MCF 10A (cell line): ENCODE measurements at regions not wholly inside any gene's neighbourhood (a gene's known extent, or its start where the extent isn't known, plus 50 kb on each side); places are given as distances from the start of the nearest gene placed in this dataset.

Experiments used
- BruUV-seq: library from RNA; stranded (reverse); fragments of 400-500 nt; replicated peaks from 2 replicates; lab custom pipeline; 2021; lab: Mats Ljungman, UMichigan
- CTCF ChIA-PET: fragments of 300-600 bp; sonication (Branson Sonifier 250); formaldehyde crosslinking; extraction: SDS; loops from one replicate; lab custom pipeline; 2021; ENCODE audit warnings: antibody characterized with exemption, inconsistent platforms; lab: Yijun Ruan, JAX
- POLR2A ChIA-PET: fragments of 300-600, 350-650 bp; sonication (Branson Sonifier 250); formaldehyde crosslinking; extraction: SDS; loops from one replicate; lab custom pipeline; 2020; ENCODE audit warnings: antibody characterized with exemption, inconsistent platforms; lab: Yijun Ruan, JAX
- DNase-seq: peaks from one replicate; pipeline ENCODE4 v3.0.0-alpha.2; 2018; ENCODE audit not compliant: unreplicated experiment
- H3K27ac Mint-ChIP-seq: one replicate; pipeline ENCODE4 v1.8.0; 2022; ENCODE audit warnings: mild to moderate bottlenecking, low read depth, mixed read lengths; ENCODE audit not compliant: unreplicated experiment
- H3K27me3 Mint-ChIP-seq: one replicate; pipeline ENCODE4 v1.8.0; 2022; ENCODE audit warnings: mixed read lengths; ENCODE audit not compliant: insufficient read depth, unreplicated experiment
- H3K36me3 Mint-ChIP-seq: one replicate; pipeline ENCODE4 v1.8.0; 2022; ENCODE audit warnings: mild to moderate bottlenecking, moderate library complexity, mixed read lengths; ENCODE audit not compliant: insufficient read depth, unreplicated experiment
- H3K4me1 Mint-ChIP-seq: one replicate; pipeline ENCODE4 v1.8.0; 2022; ENCODE audit warnings: mixed read lengths; ENCODE audit not compliant: insufficient read depth, unreplicated experiment
- H3K4me3 Mint-ChIP-seq: one replicate; pipeline ENCODE4 v1.8.0; 2022; ENCODE audit warnings: mild to moderate bottlenecking, moderate library complexity, mixed read lengths; ENCODE audit not compliant: unreplicated experiment
- H3K9me3 Mint-ChIP-seq: one replicate; pipeline ENCODE4 v1.8.0; 2022; ENCODE audit warnings: mixed read lengths; ENCODE audit not compliant: unreplicated experiment
- intact Hi-C: fragments of 100-400 bp; cut with micrococcal nuclease; formaldehyde crosslinking; loops from 2 replicates; pipeline ENCODE4 v1.14.1; 2022
- TF ChIP-seq, protein P1 (sequence below): fragments of 200-600 bp; IDR thresholded peaks from one replicate; pipeline ENCODE4 v1.8.0; 2022; ENCODE audit warnings: antibody characterized with exemption, mild to moderate bottlenecking; ENCODE audit not compliant: unreplicated experiment

- Mint-ChIP-seq H3K36me3 (no peaks in the 10 kb centered on the region), H3K27ac (no peak overlapping the region), H3K4me1 (no peaks in the 10 kb centered on the region), H3K4me3 (no peak overlapping the region), H3K27me3 (no peaks in the 10 kb centered on the region), H3K9me3 (no peaks in the 10 kb centered on the region)
- CTCF ChIA-PET = no interaction called here
- TF ChIP-seq, protein P1, sequence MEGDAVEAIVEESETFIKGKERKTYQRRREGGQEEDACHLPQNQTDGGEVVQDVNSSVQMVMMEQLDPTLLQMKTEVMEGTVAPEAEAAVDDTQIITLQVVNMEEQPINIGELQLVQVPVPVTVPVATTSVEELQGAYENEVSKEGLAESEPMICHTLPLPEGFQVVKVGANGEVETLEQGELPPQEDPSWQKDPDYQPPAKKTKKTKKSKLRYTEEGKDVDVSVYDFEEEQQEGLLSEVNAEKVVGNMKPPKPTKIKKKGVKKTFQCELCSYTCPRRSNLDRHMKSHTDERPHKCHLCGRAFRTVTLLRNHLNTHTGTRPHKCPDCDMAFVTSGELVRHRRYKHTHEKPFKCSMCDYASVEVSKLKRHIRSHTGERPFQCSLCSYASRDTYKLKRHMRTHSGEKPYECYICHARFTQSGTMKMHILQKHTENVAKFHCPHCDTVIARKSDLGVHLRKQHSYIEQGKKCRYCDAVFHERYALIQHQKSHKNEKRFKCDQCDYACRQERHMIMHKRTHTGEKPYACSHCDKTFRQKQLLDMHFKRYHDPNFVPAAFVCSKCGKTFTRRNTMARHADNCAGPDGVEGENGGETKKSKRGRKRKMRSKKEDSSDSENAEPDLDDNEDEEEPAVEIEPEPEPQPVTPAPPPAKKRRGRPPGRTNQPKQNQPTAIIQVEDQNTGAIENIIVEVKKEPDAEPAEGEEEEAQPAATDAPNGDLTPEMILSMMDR = no peak
- DNase-seq = no peak
- intact Hi-C loops = no loop called here
- POLR2A ChIA-PET = no interaction called here
- no TSS peak for BruUV-seq
Measured at GRCh38 chr4:58871509-58871908, 1761.3 kb upstream of the IGFBP7 start.

- H3K36me3 Mint-ChIP-seq = no peaks in the 10 kb centered on the region
- no peaks in the 10 kb centered on the region for H3K9me3 Mint-ChIP-seq
- H3K27me3 Mint-ChIP-seq = no peaks in the 10 kb centered on the region
- intact Hi-C loops = no loop called here
- no peaks in the 10 kb centered on the region for H3K4me1 Mint-ChIP-seq
- no peak overlapping the region for H3K27ac Mint-ChIP-seq
- POLR2A ChIA-PET = no interaction called here
- TF ChIP-seq, protein P1 = no peak
- no peak overlapping the region for H3K4me3 Mint-ChIP-seq
- CTCF ChIA-PET = interaction anchor here (0.6 kb wide), 1 partner anchor 108 kb away, joined by 3 read pairs; no protein-coding TSS in a partner anchor
- DNase-seq = no peak
- BruUV-seq = no TSS peak
Measured at GRCh38 chr4:58849026-58849425, 1738.8 kb upstream of the IGFBP7 start.

DNA sequence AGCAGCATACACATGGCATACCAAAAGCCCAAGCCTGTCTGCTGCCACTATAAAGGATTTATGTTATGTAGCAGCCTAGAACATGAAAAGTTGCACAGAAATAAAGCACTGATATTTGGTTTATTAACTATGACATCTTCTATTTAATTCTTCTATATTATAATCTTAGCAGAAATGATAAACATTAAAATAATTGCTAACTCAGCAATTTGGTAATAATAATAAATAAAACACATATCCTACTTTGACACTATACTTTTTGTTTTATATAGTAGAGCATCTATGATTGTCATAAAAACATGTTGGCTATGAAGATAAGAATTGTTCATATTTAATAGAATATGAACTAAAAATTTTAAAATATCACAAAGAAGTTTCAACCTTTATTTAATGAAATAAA is 1733.3 kb upstream of the IGFBP7 start:
- H3K4me3 Mint-ChIP-seq = no peak overlapping the region
- POLR2A ChIA-PET = no interaction called here
- TF ChIP-seq, protein P1 = no peak
- no TSS peak for BruUV-seq
- CTCF ChIA-PET = no interaction called here
- H3K27ac Mint-ChIP-seq = no peak overlapping the region
- H3K9me3 Mint-ChIP-seq = peaks cover 11% of the 10 kb centered on the region
- DNase-seq = no peak
- no peaks in the 10 kb centered on the region for H3K4me1 Mint-ChIP-seq
- H3K27me3 Mint-ChIP-seq = no peaks in the 10 kb centered on the region
- intact Hi-C loops = no loop called here
- no peaks in the 10 kb centered on the region for H3K36me3 Mint-ChIP-seq

- intact Hi-C loops = no loop called here
- no peak for DNase-seq
Measured at GRCh38 chr4:58833126-58833525, 1722.9 kb upstream of the IGFBP7 start.

More at GRCh38 chr4:58833126-58833525, 1722.9 kb upstream of the IGFBP7 start:
- TF ChIP-seq, protein P1 = no peak
- POLR2A ChIA-PET = no interaction called here
- Mint-ChIP-seq H3K4me3 (no peak overlapping the region), H3K4me1 (peaks cover 8% of the 10 kb centered on the region), H3K27me3 (no peaks in the 10 kb centered on the region), H3K9me3 (peaks cover 7% of the 10 kb centered on the region), H3K36me3 (no peaks in the 10 kb centered on the region), H3K27ac (no peak overlapping the region)
- no TSS peak for BruUV-seq
- CTCF ChIA-PET = no interaction called here
